ENCODE measurements at regions not wholly inside any gene's neighbourhood (a gene's known extent, or its start where the extent isn't known, plus 50 kb on each side); places are given as distances from the start of the nearest gene placed in this dataset.

DNA sequence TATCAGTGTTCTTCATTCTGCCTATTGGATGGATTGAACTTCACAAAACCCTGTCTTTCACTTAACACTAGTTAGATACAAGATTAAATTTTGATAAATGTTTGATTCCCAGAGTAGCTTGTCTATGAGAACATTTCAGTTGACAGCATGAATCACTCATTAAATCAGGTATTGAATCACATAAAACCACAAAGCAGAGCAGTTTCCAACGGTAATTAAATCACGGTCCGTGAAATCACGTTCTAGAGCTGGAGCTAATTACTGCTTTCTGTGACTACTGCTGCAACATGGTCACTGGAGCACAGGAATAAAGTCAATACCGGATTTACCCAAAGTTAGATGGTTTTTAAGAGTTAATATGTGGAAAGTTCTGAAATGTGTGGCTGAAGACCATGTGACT, 257.8 kb upstream of the PCDH15 start:
- no peak for DNase-seq (ENCODE audit: low read depth in 1 of 2, low spot score in 1 of 2)
- no peaks in the 10 kb centered on the region for H3K27me3 ChIP-seq
- no peak overlapping the region for H3K4me3 ChIP-seq
- no peaks in the 10 kb centered on the region for H3K36me3 ChIP-seq
- H3K27ac ChIP-seq = no peak overlapping the region
- H3K9me3 ChIP-seq (ENCODE audit: low read depth) = no peaks in the 10 kb centered on the region
- TF ChIP-seq, protein P1, sequence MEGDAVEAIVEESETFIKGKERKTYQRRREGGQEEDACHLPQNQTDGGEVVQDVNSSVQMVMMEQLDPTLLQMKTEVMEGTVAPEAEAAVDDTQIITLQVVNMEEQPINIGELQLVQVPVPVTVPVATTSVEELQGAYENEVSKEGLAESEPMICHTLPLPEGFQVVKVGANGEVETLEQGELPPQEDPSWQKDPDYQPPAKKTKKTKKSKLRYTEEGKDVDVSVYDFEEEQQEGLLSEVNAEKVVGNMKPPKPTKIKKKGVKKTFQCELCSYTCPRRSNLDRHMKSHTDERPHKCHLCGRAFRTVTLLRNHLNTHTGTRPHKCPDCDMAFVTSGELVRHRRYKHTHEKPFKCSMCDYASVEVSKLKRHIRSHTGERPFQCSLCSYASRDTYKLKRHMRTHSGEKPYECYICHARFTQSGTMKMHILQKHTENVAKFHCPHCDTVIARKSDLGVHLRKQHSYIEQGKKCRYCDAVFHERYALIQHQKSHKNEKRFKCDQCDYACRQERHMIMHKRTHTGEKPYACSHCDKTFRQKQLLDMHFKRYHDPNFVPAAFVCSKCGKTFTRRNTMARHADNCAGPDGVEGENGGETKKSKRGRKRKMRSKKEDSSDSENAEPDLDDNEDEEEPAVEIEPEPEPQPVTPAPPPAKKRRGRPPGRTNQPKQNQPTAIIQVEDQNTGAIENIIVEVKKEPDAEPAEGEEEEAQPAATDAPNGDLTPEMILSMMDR (IDR thresholded peaks at IDR 0.05; ENCODE audit: low read depth, low read length) = no peak
- H3K4me1 ChIP-seq (ENCODE audit: low read depth) = no peaks in the 10 kb centered on the region

DNA sequence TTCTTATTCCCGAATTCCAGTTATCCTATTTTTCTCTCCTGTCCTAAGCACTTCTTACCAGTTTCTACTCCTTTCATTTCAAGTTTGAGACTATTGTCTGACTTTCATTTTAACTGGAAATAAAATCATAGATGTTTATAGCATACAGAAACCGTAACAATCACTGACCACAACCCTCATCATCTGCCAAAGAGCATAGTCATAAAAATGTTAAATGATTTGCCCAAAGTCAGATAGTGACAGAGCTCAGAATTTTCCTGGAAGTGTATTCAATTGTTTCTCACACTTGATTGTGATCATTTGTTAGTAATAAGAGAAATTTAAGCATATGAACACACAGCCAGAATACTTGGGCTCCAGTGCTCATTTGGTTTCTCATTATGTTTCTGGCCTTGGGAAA, 250.5 kb upstream of the PCDH15 start:
- no peak for DNase-seq (ENCODE audit: low read depth in 1 of 2, low spot score in 1 of 2)
- H3K9me3 ChIP-seq (ENCODE audit: low read depth) = no peaks in the 10 kb centered on the region
- H3K4me1 ChIP-seq (ENCODE audit: low read depth) = no peaks in the 10 kb centered on the region
- no peak overlapping the region for H3K27ac ChIP-seq
- TF ChIP-seq, protein P1 (IDR thresholded peaks at IDR 0.05; ENCODE audit: low read depth, low read length) = no peak
- H3K4me3 ChIP-seq = no peak overlapping the region
- no peaks in the 10 kb centered on the region for H3K36me3 ChIP-seq
- no peaks in the 10 kb centered on the region for H3K27me3 ChIP-seq

DNA sequence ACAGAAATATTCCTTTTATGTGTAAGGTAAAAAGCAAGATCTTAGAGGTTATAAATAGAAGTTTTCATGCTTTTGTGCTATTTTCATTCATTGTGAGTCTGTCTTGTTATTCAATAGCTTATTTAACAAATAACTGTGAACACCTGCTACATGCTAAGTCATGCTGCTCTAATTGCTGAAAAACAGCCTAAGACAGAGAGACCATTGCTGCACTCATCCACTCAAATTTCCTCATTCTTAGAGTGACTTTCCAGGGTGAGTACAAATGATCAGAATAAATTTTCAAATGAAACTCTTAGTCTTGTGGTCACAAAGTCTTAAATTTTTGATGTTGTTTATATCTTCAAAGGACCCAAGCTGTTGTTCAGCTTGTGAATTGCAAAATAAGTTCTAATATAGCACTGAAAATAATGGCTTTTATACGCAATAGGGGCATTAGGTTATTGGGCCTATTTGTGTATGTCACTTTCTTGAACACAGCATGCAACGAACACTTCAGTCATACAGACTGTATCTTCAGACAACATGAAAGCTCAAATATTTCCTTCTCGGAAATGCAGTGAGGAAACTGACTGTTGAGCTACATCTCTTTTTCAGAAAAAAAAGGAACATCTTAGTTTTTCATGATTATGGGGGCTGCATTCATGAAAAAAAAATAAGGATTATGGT, 247.9 kb upstream of the PCDH15 start:
- no peak for DNase-seq (ENCODE audit: low read depth in 1 of 2, low spot score in 1 of 2)
- TF ChIP-seq, protein P1 (IDR thresholded peaks at IDR 0.05; ENCODE audit: low read depth, low read length) = no peak
- Histone ChIP-seq H3K4me3 (no peak overlapping the region), H3K4me1 (ENCODE audit: low read depth) (no peaks in the 10 kb centered on the region), H3K36me3 (no peaks in the 10 kb centered on the region), H3K27me3 (no peaks in the 10 kb centered on the region), H3K9me3 (ENCODE audit: low read depth) (no peaks in the 10 kb centered on the region), H3K27ac (no peak overlapping the region)

DNA sequence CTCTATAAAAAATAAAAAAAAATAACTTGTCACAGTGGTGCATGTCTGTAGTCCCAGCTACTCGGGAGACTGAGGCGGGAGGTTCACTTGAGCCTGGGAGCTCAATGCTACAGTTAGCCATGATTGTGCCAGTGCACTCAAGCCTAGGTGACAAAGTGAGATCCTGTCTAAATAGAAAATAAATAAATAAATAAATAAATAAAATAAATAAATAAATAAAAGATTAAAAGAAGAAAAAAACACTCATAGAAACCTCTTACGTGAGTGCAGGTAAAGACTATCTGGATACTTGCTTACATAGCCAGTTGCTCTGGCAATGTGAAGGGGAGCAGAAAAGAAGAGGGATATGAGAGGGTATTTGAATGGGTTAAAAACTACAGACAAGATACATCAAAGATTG, 242.5 kb upstream of the PCDH15 start:
- Histone ChIP-seq H3K4me1 (ENCODE audit: low read depth) (no peaks in the 10 kb centered on the region), H3K9me3 (ENCODE audit: low read depth) (no peaks in the 10 kb centered on the region), H3K27ac (no peak overlapping the region), H3K4me3 (no peak overlapping the region), H3K27me3 (no peaks in the 10 kb centered on the region), H3K36me3 (no peaks in the 10 kb centered on the region)
- DNase-seq (ENCODE audit: low read depth in 1 of 2, low spot score in 1 of 2) = no peak
- TF ChIP-seq, protein P1 (IDR thresholded peaks at IDR 0.05; ENCODE audit: low read depth, low read length) = no peak

DNA sequence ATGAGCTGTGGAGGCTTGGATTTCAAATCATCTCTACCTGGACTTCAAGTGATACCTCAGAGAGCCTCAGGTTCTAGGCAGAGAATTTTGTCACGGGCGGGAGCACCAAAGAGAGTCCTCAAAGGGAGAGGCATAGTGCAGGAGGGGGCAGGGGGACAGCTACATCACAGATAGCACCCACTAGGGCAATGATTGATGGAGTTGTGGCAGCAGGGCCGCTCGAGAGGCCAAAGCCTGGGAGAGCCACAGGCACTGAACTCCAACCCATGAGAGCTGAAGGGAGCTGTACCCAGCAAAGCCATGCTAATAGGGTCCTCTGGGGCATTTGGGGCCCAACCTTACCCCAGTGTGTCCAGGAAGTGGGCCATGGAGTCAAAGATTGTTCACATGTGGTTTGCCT, 232.0 kb upstream of the PCDH15 start:
- TF ChIP-seq, protein P1 (IDR thresholded peaks at IDR 0.05; ENCODE audit: low read depth, low read length) = no peak
- Histone ChIP-seq H3K4me3 (no peak overlapping the region), H3K27me3 (no peaks in the 10 kb centered on the region), H3K36me3 (no peaks in the 10 kb centered on the region), H3K4me1 (ENCODE audit: low read depth) (no peaks in the 10 kb centered on the region), H3K27ac (no peak overlapping the region), H3K9me3 (ENCODE audit: low read depth) (no peaks in the 10 kb centered on the region)
- DNase-seq (ENCODE audit: low read depth in 1 of 2, low spot score in 1 of 2) = no peak
